KOPT-K1 (cell line): ENCODE measurements at regions not wholly inside any gene's neighbourhood (a gene's known extent, or its start where the extent isn't known, plus 50 kb on each side); places are given as distances from the start of the nearest gene placed in this dataset.
"Not testable (repeated sequence)": the region's sequence is repeated elsewhere in the genome, so short reads cannot be mapped to it uniquely, and the experiment has no call there.

Source experiments
- H3K27ac ChIP-seq: fragments of 200-600 bp; sonication (generic); 2 replicates; pipeline ENCODE4 v1.5.1; 2016; ENCODE audit warnings: antibody characterized with exemption, mild to moderate bottlenecking, low read depth, low read length; ENCODE audit not compliant: poor library complexity, severe bottlenecking
- H3K36me3 ChIP-seq: fragments of 200-600 bp; sonication (generic); 2 replicates; pipeline ENCODE4 v1.5.1; 2017; ENCODE audit warnings: antibody characterized with exemption, mild to moderate bottlenecking, low read length, moderate library complexity; ENCODE audit not compliant: insufficient read depth
- H3K9me3 ChIP-seq: fragments of 200-600 bp; sonication (generic); 2 replicates; pipeline ENCODE4 v1.5.1; 2017; ENCODE audit warnings: antibody characterized with exemption, low read length, mild to moderate bottlenecking; ENCODE audit not compliant: insufficient read depth, poor library complexity, severe bottlenecking

GRCh38 chr16:26688105-26688504 lies 378.6 kb upstream of the C16orf82 start:
- Histone ChIP-seq H3K27ac (no peak overlapping the region), H3K36me3 (no peaks in the 10 kb centered on the region), H3K9me3 (no peaks in the 10 kb centered on the region)

- Histone ChIP-seq H3K9me3 (no peaks in the 10 kb centered on the region), H3K36me3 (no peaks in the 10 kb centered on the region), H3K27ac (no peak overlapping the region)
These were observed 378.0 kb upstream of the C16orf82 start for GRCh38 chr16:26688699-26689098.

- H3K36me3 ChIP-seq: no peaks in the 10 kb centered on the region
- no peaks in the 10 kb centered on the region for H3K9me3 ChIP-seq
- no peak overlapping the region for H3K27ac ChIP-seq
These were observed 374.1 kb upstream of the C16orf82 start for GRCh38 chr16:26692658-26693057.

GRCh38 chr16:26697807-26698206 lies 368.9 kb upstream of the C16orf82 start:
- Histone ChIP-seq H3K27ac (no peak overlapping the region), H3K36me3 (no peaks in the 10 kb centered on the region), H3K9me3 (peaks cover 14% of the 10 kb centered on the region)

- Histone ChIP-seq H3K36me3 (no peaks in the 10 kb centered on the region), H3K27ac (no peak overlapping the region), H3K9me3 (peaks cover 14% of the 10 kb centered on the region)
These were observed 366.5 kb upstream of the C16orf82 start for GRCh38 chr16:26700250-26700649.

- Histone ChIP-seq H3K27ac (no peak overlapping the region), H3K9me3 (peaks cover 14% of the 10 kb centered on the region), H3K36me3 (no peaks in the 10 kb centered on the region)
These were observed 365.4 kb upstream of the C16orf82 start for GRCh38 chr16:26701243-26701886.

GRCh38 chr16:26705346-26705745 lies 361.4 kb upstream of the C16orf82 start:
- Histone ChIP-seq H3K36me3 (no peaks in the 10 kb centered on the region), H3K27ac (no peak overlapping the region)

GRCh38 chr16:26708428-26708827 lies 358.3 kb upstream of the C16orf82 start:
- Histone ChIP-seq H3K36me3 (no peaks in the 10 kb centered on the region), H3K9me3 (no peaks in the 10 kb centered on the region), H3K27ac (no peak overlapping the region)

More at GRCh38 chr16:26705346-26705745, 361.4 kb upstream of the C16orf82 start:
- H3K9me3 ChIP-seq: peaks cover under 1% of the 10 kb centered on the region

GRCh38 chr16:26709175-26709574 lies 357.6 kb upstream of the C16orf82 start:
- Histone ChIP-seq H3K36me3 (no peaks in the 10 kb centered on the region), H3K27ac (no peak overlapping the region), H3K9me3 (no peaks in the 10 kb centered on the region)

GRCh38 chr16:26709754-26710153 lies 357.0 kb upstream of the C16orf82 start:
- Histone ChIP-seq H3K9me3 (no peaks in the 10 kb centered on the region), H3K27ac (no peak overlapping the region)

GRCh38 chr16:26710450-26710849 lies 356.3 kb upstream of the C16orf82 start:
- no peak overlapping the region for H3K27ac ChIP-seq
- H3K36me3 ChIP-seq: no peaks in the 10 kb centered on the region
- H3K9me3 ChIP-seq: no peaks in the 10 kb centered on the region

More at GRCh38 chr16:26709754-26710153, 357.0 kb upstream of the C16orf82 start:
- no peaks in the 10 kb centered on the region for H3K36me3 ChIP-seq

GRCh38 chr16:26712876-26713275 lies 353.9 kb upstream of the C16orf82 start:
- no peaks in the 10 kb centered on the region for H3K9me3 ChIP-seq
- H3K27ac ChIP-seq: peak overlapping the region; percentile 36
- H3K36me3 ChIP-seq: no peaks in the 10 kb centered on the region

GRCh38 chr16:26715969-26716368 lies 350.8 kb upstream of the C16orf82 start:
- Histone ChIP-seq H3K27ac (no peak overlapping the region), H3K9me3 (no peaks in the 10 kb centered on the region), H3K36me3 (no peaks in the 10 kb centered on the region)

GRCh38 chr16:26717826-26718225 lies 348.9 kb upstream of the C16orf82 start:
- no peak overlapping the region for H3K27ac ChIP-seq

GRCh38 chr16:26721290-26721689 lies 345.4 kb upstream of the C16orf82 start:
- no peak overlapping the region for H3K27ac ChIP-seq
- no peaks in the 10 kb centered on the region for H3K36me3 ChIP-seq
- H3K9me3 ChIP-seq: no peaks in the 10 kb centered on the region

More at GRCh38 chr16:26717826-26718225, 348.9 kb upstream of the C16orf82 start:
- H3K9me3 ChIP-seq: no peaks in the 10 kb centered on the region
- no peaks in the 10 kb centered on the region for H3K36me3 ChIP-seq

- H3K9me3 ChIP-seq, H3K27ac ChIP-seq, H3K36me3 ChIP-seq: not testable (repeated sequence)
These were observed 344.8 kb upstream of the C16orf82 start for GRCh38 chr16:26721957-26722356.
